NCI-H128 (cell line): ENCODE measurements at regions not wholly inside any gene's neighbourhood (a gene's known extent, or its start where the extent isn't known, plus 50 kb on each side); places are given as distances from the start of the nearest gene placed in this dataset.
"Not testable (repeated sequence)": the region's sequence is repeated elsewhere in the genome, so short reads cannot be mapped to it uniquely, and the experiment has no call there.

Experiments
- DNase-seq: peaks from one replicate; lab custom pipeline; 2025; ENCODE audit not compliant: unreplicated experiment; lab: John Stamatoyannopoulos, UW

GRCh38 chr5:163938595-163938994 lies 433.2 kb downstream of the MAT2B start:
- no peak for DNase-seq

GRCh38 chr5:163941079-163941478 lies 435.7 kb downstream of the MAT2B start:
- no peak for DNase-seq

GRCh38 chr5:163943546-163943945 lies 438.1 kb downstream of the MAT2B start:
- DNase-seq = no peak

GRCh38 chr5:163944738-163945137 lies 439.3 kb downstream of the MAT2B start:
- DNase-seq = no peak

GRCh38 chr5:163947848-163948666 lies 442.6 kb downstream of the MAT2B start:
- no peak for DNase-seq

GRCh38 chr5:163950248-163950647 lies 444.8 kb downstream of the MAT2B start:
- DNase-seq = no peak

- DNase-seq = no peak
Measured at GRCh38 chr5:163951069-163951468, 445.6 kb downstream of the MAT2B start.

GRCh38 chr5:163953901-163954300 lies 448.5 kb downstream of the MAT2B start:
- no peak for DNase-seq

GRCh38 chr5:163961230-163961629 lies 455.8 kb downstream of the MAT2B start:
- DNase-seq = not testable (repeated sequence)

- DNase-seq = no peak
Measured at GRCh38 chr5:163963881-163964280, 458.5 kb downstream of the MAT2B start.

GRCh38 chr5:163964671-163965070 lies 459.3 kb downstream of the MAT2B start:
- no peak for DNase-seq

- no peak for DNase-seq
Measured at GRCh38 chr5:163967268-163967667, 461.8 kb downstream of the MAT2B start.

GRCh38 chr5:163968651-163969050 lies 463.2 kb downstream of the MAT2B start:
- no peak for DNase-seq

GRCh38 chr5:163976696-163977095 lies 471.3 kb downstream of the MAT2B start:
- no peak for DNase-seq

- DNase-seq = no peak
Measured at GRCh38 chr5:163978897-163979296, 473.5 kb downstream of the MAT2B start.

- no peak for DNase-seq
Measured at GRCh38 chr5:163988566-163988965, 483.1 kb downstream of the MAT2B start.

GRCh38 chr5:163993126-163993525 lies 487.7 kb downstream of the MAT2B start:
- DNase-seq = no peak

- DNase-seq = no peak
Measured at GRCh38 chr5:163995206-163995605, 489.8 kb downstream of the MAT2B start.

- DNase-seq = no peak
Measured at GRCh38 chr5:163997965-163998364, 492.5 kb downstream of the MAT2B start.

- no peak for DNase-seq
Measured at GRCh38 chr5:164000241-164000640, 494.8 kb downstream of the MAT2B start.

GRCh38 chr5:164000819-164001218 lies 495.4 kb downstream of the MAT2B start:
- no peak for DNase-seq

- DNase-seq = no peak
Measured at GRCh38 chr5:164002214-164002613, 496.8 kb downstream of the MAT2B start.

- DNase-seq = no peak
Measured at GRCh38 chr5:164002628-164003027, 497.2 kb downstream of the MAT2B start.
